Omental fat pad (tissue), 3 donors: ENCODE measurements at regions not wholly inside any gene's neighbourhood (a gene's known extent, or its start where the extent isn't known, plus 50 kb on each side); places are given as distances from the start of the nearest gene placed in this dataset.

ENCODE experiments used
- ATAC-seq: fragments of 150-250 bp; one replicate; pipeline ENCODE4 v1.9.1; 2016; ENCODE audit warnings: mild to moderate bottlenecking, moderate library complexity; ENCODE audit not compliant: low FRiP score
- DNase-seq: peaks from one replicate; pipeline ENCODE4 v3.0.0-alpha.2; 2019; ENCODE audit warnings: low spot score
- TF ChIP-seq, protein P1 (sequence below), 3 donors: fragments of 450-650 bp; IDR thresholded peaks; one replicate each; pipeline ENCODE4 v1.5.1; 2016 to 2017; ENCODE audit warnings: antibody characterized with exemption in 3 of 3, mild to moderate bottlenecking in 3 of 3, moderate library complexity in 2 of 3

DNA sequence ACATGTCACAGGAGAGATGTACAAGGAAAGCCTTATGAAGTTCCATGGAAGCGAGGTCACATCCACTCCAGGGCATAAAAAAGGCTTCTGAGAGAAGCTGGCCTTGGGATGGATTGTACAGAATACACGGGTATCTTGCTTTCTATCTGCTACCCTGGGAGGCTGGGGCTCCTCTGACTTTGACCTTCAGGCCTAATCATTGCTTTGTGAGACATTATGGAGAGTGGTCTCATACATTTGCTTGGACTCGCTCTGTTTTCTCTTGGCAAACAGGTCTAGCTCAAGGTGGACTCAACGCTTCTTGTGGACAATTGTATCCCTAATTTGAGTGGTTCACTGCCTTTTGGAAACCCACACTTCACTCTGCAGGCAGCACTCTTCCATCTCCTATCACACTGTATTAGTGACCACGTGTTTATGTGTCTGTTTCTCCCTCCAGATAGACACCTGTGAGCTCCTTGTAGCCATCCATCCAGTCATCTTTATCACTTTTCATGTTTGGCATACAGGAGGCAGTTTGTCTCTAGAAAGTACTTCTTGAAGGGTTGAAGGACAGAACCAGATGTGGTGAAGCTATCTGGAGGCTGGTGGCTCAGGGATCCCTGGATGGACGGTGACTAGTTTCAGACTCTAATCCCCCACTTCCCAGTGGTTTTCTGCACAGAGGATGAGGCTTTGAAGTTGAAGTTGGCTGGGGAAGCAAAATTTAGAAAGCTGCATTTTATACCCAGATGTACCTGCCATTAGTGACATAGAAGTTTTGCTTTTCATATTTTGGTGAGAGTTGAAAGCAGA, 267.8 kb downstream of the CYRIA start:
- TF ChIP-seq, protein P1, sequence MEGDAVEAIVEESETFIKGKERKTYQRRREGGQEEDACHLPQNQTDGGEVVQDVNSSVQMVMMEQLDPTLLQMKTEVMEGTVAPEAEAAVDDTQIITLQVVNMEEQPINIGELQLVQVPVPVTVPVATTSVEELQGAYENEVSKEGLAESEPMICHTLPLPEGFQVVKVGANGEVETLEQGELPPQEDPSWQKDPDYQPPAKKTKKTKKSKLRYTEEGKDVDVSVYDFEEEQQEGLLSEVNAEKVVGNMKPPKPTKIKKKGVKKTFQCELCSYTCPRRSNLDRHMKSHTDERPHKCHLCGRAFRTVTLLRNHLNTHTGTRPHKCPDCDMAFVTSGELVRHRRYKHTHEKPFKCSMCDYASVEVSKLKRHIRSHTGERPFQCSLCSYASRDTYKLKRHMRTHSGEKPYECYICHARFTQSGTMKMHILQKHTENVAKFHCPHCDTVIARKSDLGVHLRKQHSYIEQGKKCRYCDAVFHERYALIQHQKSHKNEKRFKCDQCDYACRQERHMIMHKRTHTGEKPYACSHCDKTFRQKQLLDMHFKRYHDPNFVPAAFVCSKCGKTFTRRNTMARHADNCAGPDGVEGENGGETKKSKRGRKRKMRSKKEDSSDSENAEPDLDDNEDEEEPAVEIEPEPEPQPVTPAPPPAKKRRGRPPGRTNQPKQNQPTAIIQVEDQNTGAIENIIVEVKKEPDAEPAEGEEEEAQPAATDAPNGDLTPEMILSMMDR (IDR thresholded peaks at IDR 0.05), result no peak
- ATAC-seq, result no peak
- DNase-seq, result no peak

DNA sequence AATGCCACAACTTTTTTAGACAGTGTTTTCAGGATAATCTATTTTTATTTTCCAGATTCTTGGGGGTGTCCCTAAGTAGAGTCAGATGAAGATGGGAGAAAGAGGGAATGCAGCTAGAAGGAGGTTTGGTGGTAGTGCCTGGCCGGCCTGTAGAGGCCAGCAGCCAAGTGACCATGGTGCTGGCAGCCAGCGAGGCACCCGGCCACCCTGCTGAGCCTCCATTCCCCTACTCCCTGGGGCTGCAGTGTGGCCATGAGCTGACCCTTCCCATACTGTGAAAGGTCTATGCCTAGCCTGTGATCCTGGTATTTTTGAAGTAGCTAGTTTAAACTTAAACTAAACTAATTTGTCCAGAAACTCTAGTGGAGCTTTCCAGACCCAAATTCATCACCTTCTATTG, 268.6 kb downstream of the CYRIA start:
- TF ChIP-seq, protein P1 (IDR thresholded peaks at IDR 0.05), result no peak
- no peak for DNase-seq
- no peak for ATAC-seq

DNA sequence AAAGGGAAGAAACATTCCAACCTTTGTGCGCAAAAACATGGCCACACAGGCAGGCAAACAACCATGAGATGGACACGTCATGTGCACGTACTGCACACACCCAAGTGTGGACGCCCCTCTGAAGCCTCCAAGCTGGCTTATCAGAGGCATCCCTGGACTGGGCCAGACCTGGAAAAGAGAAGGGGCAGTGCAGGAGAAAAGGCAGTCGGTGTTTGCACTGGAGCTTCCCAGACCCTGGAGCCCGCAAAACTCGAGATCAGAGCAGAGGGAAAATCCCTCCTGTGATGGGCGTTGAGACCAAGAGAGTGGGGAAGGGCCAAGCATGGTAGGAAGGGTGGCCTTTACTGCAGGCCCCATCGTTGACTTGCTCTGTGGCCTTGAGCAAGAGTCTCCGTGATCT, 269.5 kb downstream of the CYRIA start:
- DNase-seq, result no peak
- no peak for ATAC-seq
- TF ChIP-seq, protein P1 (IDR thresholded peaks at IDR 0.05), result no peak

DNA sequence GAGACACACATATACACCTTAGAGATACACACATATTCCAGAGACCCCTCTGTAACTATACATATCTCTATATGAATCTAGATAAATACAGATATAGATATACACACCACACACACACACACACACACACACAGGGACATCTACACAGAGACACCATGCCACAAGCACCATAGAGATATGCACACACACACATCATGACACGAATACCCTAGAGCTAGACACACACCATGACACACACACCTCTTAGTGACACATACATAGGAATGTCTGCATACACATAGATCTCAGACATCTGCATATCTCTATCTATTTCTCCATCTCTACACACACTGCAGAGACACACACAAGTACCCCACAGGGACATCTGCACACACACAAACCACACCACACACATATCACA, 270.0 kb downstream of the CYRIA start:
- TF ChIP-seq, protein P1 (IDR thresholded peaks at IDR 0.05), result no peak
- ATAC-seq (no peak), DNase-seq (no peak)

DNA sequence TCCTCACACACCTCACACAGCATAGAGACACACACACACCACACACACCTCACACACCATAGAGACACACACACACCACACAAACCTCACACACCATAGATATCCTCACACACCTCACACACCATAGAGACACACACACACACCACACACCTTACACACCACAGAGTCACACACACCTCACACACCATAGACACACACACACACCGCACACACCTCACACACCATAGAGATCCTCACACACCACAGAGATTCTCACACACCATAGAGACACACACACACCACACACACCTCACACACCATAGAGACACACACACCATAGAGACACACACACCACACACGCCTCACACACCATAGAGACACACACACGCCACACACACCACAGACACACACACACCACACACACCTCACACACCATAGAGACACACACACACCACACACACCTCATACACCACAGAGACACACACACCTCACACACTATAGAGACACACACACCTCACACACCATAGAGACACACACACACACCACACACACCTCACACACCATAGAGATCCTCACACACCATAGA, 270.6 kb downstream of the CYRIA start:
- no peak for DNase-seq
- TF ChIP-seq, protein P1 (IDR thresholded peaks at IDR 0.05), result no peak
- ATAC-seq, result no peak

DNA sequence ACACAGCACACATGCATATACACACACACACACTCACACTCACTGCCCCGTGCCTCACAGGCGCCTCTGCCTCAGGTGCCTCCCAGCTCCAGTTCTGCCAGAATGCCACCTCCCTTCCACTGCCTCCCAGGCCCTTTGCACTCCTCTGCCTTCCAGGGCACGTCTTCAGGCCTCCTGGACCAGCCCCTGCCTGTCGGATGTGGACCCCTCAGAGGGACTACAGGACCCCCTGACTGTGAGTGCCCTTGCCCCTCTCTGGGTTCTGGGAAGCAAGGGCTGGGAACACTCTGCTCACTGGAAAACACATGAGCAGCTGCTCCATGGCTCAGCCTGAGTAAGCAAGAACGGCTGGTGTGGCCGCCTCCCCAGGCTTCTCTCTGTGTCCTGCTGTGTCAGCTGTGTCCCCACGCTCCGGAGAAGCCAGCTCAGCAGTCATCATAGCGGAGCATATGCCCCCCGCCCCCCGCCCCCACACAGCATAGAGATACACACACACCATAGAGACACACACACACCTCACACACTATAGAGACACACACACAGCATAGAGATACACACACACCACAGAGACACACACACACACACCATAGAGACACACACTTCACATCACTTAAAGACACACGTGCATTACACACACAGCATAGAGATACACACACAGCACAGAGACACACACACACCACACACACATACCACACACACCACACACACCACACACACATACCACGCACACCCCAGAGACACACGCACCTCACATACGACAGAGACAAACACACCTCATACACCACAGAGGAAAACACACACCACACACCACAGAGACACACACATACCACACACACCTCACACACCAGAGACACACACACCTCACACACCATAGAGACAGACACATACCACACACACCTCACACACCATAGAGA, 271.3 kb downstream of the CYRIA start:
- TF ChIP-seq, protein P1 (IDR thresholded peaks at IDR 0.05), result no peak
- ATAC-seq (no peak), DNase-seq (no peak)
